HEK293T (cell line): ENCODE measurements at regions not wholly inside any gene's neighbourhood (a gene's known extent, or its start where the extent isn't known, plus 50 kb on each side); places are given as distances from the start of the nearest gene placed in this dataset.

Source experiments
- BHLHE40 ChIP-seq: fragments of 450-650 bp; IDR thresholded peaks from 2 replicates; pipeline ENCODE4 v1.6.1; 2016; ENCODE audit warnings: mild to moderate bottlenecking, moderate library complexity, borderline replicate concordance
- CTBP1 ChIP-seq: fragments of 450-650 bp; IDR thresholded peaks from 2 replicates; pipeline ENCODE4 v1.6.1; 2016; ENCODE audit warnings: borderline replicate concordance
- ELF4 ChIP-seq: fragments of 450-650 bp; IDR thresholded peaks from 2 replicates; pipeline ENCODE4 v1.6.1; 2017; ENCODE audit warnings: antibody characterized with exemption
- FOXA1 ChIP-seq: fragments of 450-650 bp; IDR thresholded peaks from 2 replicates; pipeline ENCODE4 v1.6.1; 2016; ENCODE audit warnings: mild to moderate bottlenecking
- FOXM1 ChIP-seq: fragments of 450-650 bp; IDR thresholded peaks from 2 replicates; pipeline ENCODE4 v1.6.1; 2017; ENCODE audit warnings: mild to moderate bottlenecking, borderline replicate concordance
- LEF1 ChIP-seq: fragments of 450-650 bp; IDR thresholded peaks from 2 replicates; pipeline ENCODE4 v1.6.1; 2017; ENCODE audit warnings: mild to moderate bottlenecking, borderline replicate concordance
- SP1 ChIP-seq: fragments of 450-650 bp; IDR thresholded peaks from 2 replicates; pipeline ENCODE4 v1.6.1; 2017
- TARDBP ChIP-seq: fragments of 450-650 bp; IDR thresholded peaks from 2 replicates; pipeline ENCODE4 v1.6.1; 2016
- ZNF384 ChIP-seq: fragments of 450-650 bp; IDR thresholded peaks from 2 replicates; pipeline ENCODE4 v1.6.1; 2016

- TF ChIP-seq CTBP1 (no peak), ELF4 (no peak), FOXM1 (no peak), ZNF384 (no peak), FOXA1 (no peak), BHLHE40 (no peak), TARDBP (no peak), LEF1 (no peak), SP1 (no peak)
Observed at GRCh38 chr3:84092907-84093306, 865.9 kb upstream of the CADM2 start.
